A549 (cell line): ENCODE measurements at regions not wholly inside any gene's neighbourhood (a gene's known extent, or its start where the extent isn't known, plus 50 kb on each side); places are given as distances from the start of the nearest gene placed in this dataset.

Source experiments
- BHLHE40 ChIP-seq: IDR thresholded peaks from 2 replicates; pipeline ENCODE4 v1.6.1; 2012; ENCODE audit warnings: low read depth, low read length, inconsistent platforms
- CEBPB ChIP-seq, 2 experiments: fragments of >200 bp in 1 of 2; sonication (Bioruptor Twin) in 1 of 2; formaldehyde crosslinking in 1 of 2; IDR thresholded peaks; 2 replicates each; pipeline ENCODE4 v1.6.1; 2012 to 2016
- CTCF ChIP-seq: fragments of >200 bp; sonication (Bioruptor Twin); formaldehyde crosslinking; IDR thresholded peaks from 3 replicates; pipeline ENCODE4 v1.5.1; 2016
- POLR2A ChIP-seq: IDR thresholded peaks from 2 replicates; pipeline ENCODE4 v1.6.1; 2012; ENCODE audit warnings: mild to moderate bottlenecking, low read length

- no peak for TF ChIP-seq POLR2A
- TF ChIP-seq CTCF, result no peak
- no peak for TF ChIP-seq BHLHE40
- TF ChIP-seq CEBPB (IDR thresholded peaks at IDR 0.05), result no peak
Observed at GRCh38 chr3:13257666-13258065, 162.5 kb downstream of the NUP210 start.
